EH (cell line): ENCODE measurements at regions not wholly inside any gene's neighbourhood (a gene's known extent, or its start where the extent isn't known, plus 50 kb on each side); places are given as distances from the start of the nearest gene placed in this dataset.
"Not testable (repeated sequence)": the region's sequence is repeated elsewhere in the genome, so short reads cannot be mapped to it uniquely, and the experiment has no call there.

Experiments used
- DNase-seq: peaks from one replicate; pipeline ENCODE4 v3.0.0-alpha.2; 2015; ENCODE audit warnings: low read depth

- peak; percentile 5 for DNase-seq
Observed at GRCh38 chr9:94472806-94473360, 82.0 kb upstream of the PCAT7 start.

GRCh38 chr9:94478755-94479730, 75.8 kb upstream of the PCAT7 start:
- no peak for DNase-seq

- no peak for DNase-seq
Observed at GRCh38 chr9:94479757-94480156, 75.1 kb upstream of the PCAT7 start.

GRCh38 chr9:94480205-94480604, 74.7 kb upstream of the PCAT7 start:
- DNase-seq = no peak

- DNase-seq = no peak
Observed at GRCh38 chr9:94482110-94482509, 72.8 kb upstream of the PCAT7 start.

- DNase-seq = peak; percentile 30
Observed at GRCh38 chr9:94490465-94490864, 64.4 kb upstream of the PCAT7 start.

GRCh38 chr9:94492125-94492524, 62.8 kb upstream of the PCAT7 start:
- not testable (repeated sequence) for DNase-seq

- DNase-seq = no peak
Observed at GRCh38 chr9:94498801-94499453, 56.0 kb upstream of the PCAT7 start.

GRCh38 chr9:94504358-94504757, 50.5 kb upstream of the PCAT7 start:
- no peak for DNase-seq
